ENCODE measurements at regions not wholly inside any gene's neighbourhood (a gene's known extent, or its start where the extent isn't known, plus 50 kb on each side); places are given as distances from the start of the nearest gene placed in this dataset.

DNA sequence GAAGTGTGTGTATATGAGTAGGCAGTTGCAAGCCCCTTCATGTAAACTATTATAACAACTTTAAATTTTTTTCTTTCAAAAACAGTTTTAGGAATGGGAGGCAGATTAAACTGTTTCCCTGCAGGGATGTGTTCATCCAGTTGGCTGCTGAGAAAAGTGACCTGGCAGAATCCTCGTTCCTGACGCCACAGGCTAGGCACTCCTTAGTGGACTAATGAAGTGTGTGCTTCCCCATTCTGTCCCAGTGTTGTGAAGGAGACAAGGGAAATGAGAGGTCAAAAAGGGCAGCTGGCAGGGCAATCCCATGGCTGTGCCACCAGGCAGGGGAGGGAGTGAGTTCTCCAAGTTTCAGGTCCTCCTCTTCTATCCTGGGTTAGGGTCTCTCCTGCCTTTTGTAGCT, 59.8 kb downstream of the FOXD1 start:
- Histone ChIP-seq H3K27me3 (replicated peaks in 1 of 2; ENCODE audit: control insufficient read depth in 2 of 2, extremely low read depth in 1 of 2, insufficient read depth in 2 of 2, low read length in 1 of 2) (peaks cover 0 to 6% of the 10 kb centered on the region in 2 experiments), H3K27ac (ENCODE audit: low read length) (no peak overlapping the region), H3K4me1 (ENCODE audit: control insufficient read depth in 1 of 2, extremely low read depth in 1 of 2, insufficient read depth in 2 of 2, low read length in 2 of 2) (peaks cover 17 to 25% of the 10 kb centered on the region in 2 experiments), H3K36me3 (ENCODE audit: control insufficient read depth in 2 of 2, extremely low read depth in 1 of 2, insufficient read depth in 1 of 2, low read length in 1 of 2) (no peaks in the 10 kb centered on the region), H3K9me3 (peaks cover 12% of the 10 kb centered on the region), H3K4me3 (ENCODE audit: control insufficient read depth in 1 of 2, extremely low read depth in 1 of 2, low read length in 1 of 2) (no peak overlapping the region)
- ATAC-seq (replicated peaks in 1 of 4) (no peak), DNase-seq (no peak)
- Mint-ChIP-seq H3K4me3 (no peak overlapping the region), H3K4me1 (peaks cover 28 to 35% (median 30%) of the 10 kb centered on the region in 3 donors), H3K36me3 (peaks cover 3% of the 10 kb centered on the region), H3K9me3 (peaks cover 3 to 16% (median 4%) of the 10 kb centered on the region in 3 donors), H3K27ac (no peak overlapping the region), H3K27me3 (peaks cover 10 to 11% of the 10 kb centered on the region in 2 donors)
- CTCF ChIA-PET, result no interaction called here
- WGBS (ENCODE audit: insufficient coverage), result 100% methylated on average over 2 of the region's 2 CpGs
- POLR2A ChIA-PET, result no interaction called here

DNA sequence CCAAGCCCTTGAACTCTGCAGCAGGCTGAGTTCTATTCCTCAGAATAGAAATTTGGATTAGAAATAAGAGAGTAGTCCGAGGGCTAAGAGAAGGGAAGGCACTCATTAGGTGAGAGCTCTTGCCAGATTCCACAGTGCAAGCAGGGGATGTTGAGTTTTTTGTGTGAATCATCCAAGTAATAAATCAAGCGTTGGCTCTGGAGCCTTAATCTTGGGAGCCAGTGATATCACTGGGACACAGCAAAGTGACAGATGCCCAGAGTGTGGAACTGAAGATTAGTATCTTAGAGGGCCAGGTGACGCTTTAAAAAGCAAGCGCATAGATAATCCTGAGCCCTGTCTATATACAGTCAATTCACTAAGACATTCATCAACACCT, 60.3 kb downstream of the FOXD1 start:
- Histone ChIP-seq H3K9me3 (peaks cover 12% of the 10 kb centered on the region), H3K27ac (ENCODE audit: low read length) (no peak overlapping the region), H3K27me3 (replicated peaks in 1 of 2; ENCODE audit: control insufficient read depth in 2 of 2, extremely low read depth in 1 of 2, insufficient read depth in 2 of 2, low read length in 1 of 2) (peaks cover 2 to 10% of the 10 kb centered on the region in 2 experiments), H3K4me1 (ENCODE audit: control insufficient read depth in 1 of 2, extremely low read depth in 1 of 2, insufficient read depth in 2 of 2, low read length in 2 of 2) (peaks cover 17 to 25% of the 10 kb centered on the region in 2 experiments), H3K36me3 (ENCODE audit: control insufficient read depth in 2 of 2, extremely low read depth in 1 of 2, insufficient read depth in 1 of 2, low read length in 1 of 2) (no peaks in the 10 kb centered on the region), H3K4me3 (ENCODE audit: control insufficient read depth in 1 of 2, extremely low read depth in 1 of 2, low read length in 1 of 2) (no peak overlapping the region)
- peaks cover 13 to 16% of the 10 kb centered on the region in 2 donors for H3K27me3 Mint-ChIP-seq
- 67% methylated on average over 1 of the region's 4 CpGs for WGBS (ENCODE audit: insufficient coverage)
- H3K4me1 Mint-ChIP-seq, result peaks cover 28 to 35% (median 30%) of the 10 kb centered on the region in 3 donors
- ChIA-PET POLR2A (no interaction called here), CTCF (interaction anchor here in 1 of 2 donors (1.4 kb wide), 1 partner anchor 66 kb away, joined by 4 read pairs; no protein-coding TSS in a partner anchor)
- H3K27ac Mint-ChIP-seq, result no peak overlapping the region
- peaks cover 3% of the 10 kb centered on the region for H3K36me3 Mint-ChIP-seq
- H3K4me3 Mint-ChIP-seq, result peak overlapping the region in 2 of 3 donors; percentile 7 to 69
- peaks cover 3 to 17% (median 4%) of the 10 kb centered on the region in 3 donors for H3K9me3 Mint-ChIP-seq
- DNase-seq (no peak), ATAC-seq (replicated peaks in 1 of 4) (no peak)

DNA sequence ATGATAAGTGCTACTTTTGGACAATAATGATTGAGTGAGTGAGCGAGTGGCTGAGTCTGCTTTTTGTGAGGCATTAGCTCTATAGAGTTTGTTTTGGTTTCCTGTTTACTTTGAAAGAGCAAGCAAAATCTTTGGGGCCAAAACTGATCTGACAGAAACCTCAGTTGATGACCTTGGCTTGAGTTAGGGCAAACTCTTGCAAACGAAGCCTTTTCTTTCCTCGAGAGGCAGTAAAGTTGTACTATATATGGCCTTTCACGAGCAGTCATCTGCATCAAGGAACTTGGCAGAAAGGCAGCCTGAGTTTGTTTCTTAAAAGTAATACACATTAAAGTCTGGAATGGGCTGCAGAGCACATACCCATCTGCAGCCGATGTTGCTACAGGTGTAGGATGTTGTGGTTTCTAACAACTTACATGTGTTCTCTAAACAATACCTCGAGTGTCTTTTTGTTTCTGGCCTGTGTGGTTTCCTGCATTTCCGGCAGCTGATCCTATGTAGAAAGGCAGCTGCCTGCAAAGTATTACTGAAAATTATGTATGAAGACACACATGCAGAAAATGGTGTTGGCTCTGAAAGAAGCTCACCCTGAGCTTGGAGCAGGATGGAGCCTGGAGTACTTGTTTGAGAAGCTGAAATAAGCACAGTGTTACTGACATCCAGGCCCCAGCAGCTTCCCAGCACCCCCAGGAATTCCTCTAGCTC, 60.8 kb downstream of the FOXD1 start:
- WGBS (ENCODE audit: insufficient coverage), result 0% methylated on average over 1 of the region's 7 CpGs
- H3K27ac ChIP-seq (ENCODE audit: low read length), result no peak overlapping the region
- DNase-seq (peak in 33 of 35 experiments; percentile 36 to 83 (median 62)), ATAC-seq (replicated peaks in 1 of 4) (peak; percentile 93 to 97 (median 96))
- Mint-ChIP-seq H3K4me1 (peaks cover 28 to 37% (median 30%) of the 10 kb centered on the region in 3 donors), H3K27me3 (peaks cover 19 to 20% of the 10 kb centered on the region in 2 donors), H3K9me3 (peaks cover 3 to 17% (median 4%) of the 10 kb centered on the region in 3 donors), H3K27ac (peak overlapping the region; percentile 2 to 55), H3K4me3 (peak overlapping the region; percentile 26 to 69 (median 32)), H3K36me3 (peaks cover 3% of the 10 kb centered on the region)
- no peak overlapping the region for H3K4me3 ChIP-seq (ENCODE audit: control insufficient read depth in 1 of 2, extremely low read depth in 1 of 2, low read length in 1 of 2)
- H3K4me1 ChIP-seq (ENCODE audit: control insufficient read depth in 1 of 2, extremely low read depth in 1 of 2, insufficient read depth in 2 of 2, low read length in 2 of 2), result peaks cover 17 to 25% of the 10 kb centered on the region in 2 experiments
- CTCF ChIA-PET, result interaction anchor here (0.6 to 1.4 kb wide), 3 partner anchors 11 to 171 kb away, joined by 3 to 4 read pairs (median 4); no protein-coding TSS in a partner anchor
- no peaks in the 10 kb centered on the region for H3K36me3 ChIP-seq (ENCODE audit: control insufficient read depth in 2 of 2, extremely low read depth in 1 of 2, insufficient read depth in 1 of 2, low read length in 1 of 2)
- H3K9me3 ChIP-seq, result peaks cover 12% of the 10 kb centered on the region
- H3K27me3 ChIP-seq (replicated peaks in 1 of 2; ENCODE audit: control insufficient read depth in 2 of 2, extremely low read depth in 1 of 2, insufficient read depth in 2 of 2, low read length in 1 of 2), result peaks cover 8 to 15% of the 10 kb centered on the region in 2 experiments
- POLR2A ChIA-PET, result interaction anchor here in 1 of 2 donors (0.7 kb wide), 1 partner anchor 20 kb away, joined by 3 read pairs; no protein-coding TSS in a partner anchor

DNA sequence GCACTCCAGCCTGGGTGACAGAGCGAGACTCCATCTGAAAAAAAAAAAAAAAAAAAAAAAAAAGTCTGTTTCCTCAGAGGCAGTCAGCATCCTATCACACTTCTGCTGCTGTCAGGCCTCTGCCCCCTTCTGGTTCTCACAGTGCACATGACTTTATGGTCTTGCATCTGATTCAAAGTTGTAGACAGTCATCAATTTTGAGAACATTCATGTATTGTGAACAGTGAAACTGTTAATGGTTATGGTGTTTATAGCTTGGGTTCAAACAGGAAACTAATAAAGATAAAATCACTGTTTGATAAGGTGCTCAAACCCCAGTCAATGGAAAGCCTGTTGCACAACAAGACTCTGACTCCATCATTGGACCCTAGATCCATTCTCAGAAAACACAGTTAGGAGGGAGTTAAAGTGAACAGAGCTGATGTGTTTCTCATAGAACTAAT, 61.4 kb downstream of the FOXD1 start:
- H3K9me3 Mint-ChIP-seq, result peaks cover 3 to 17% (median 4%) of the 10 kb centered on the region in 3 donors
- H3K4me1 ChIP-seq (ENCODE audit: control insufficient read depth in 1 of 2, extremely low read depth in 1 of 2, insufficient read depth in 2 of 2, low read length in 2 of 2), result peaks cover 17 to 31% of the 10 kb centered on the region in 2 experiments
- peaks cover 3% of the 10 kb centered on the region for H3K36me3 Mint-ChIP-seq
- H3K9me3 ChIP-seq, result peaks cover 12% of the 10 kb centered on the region
- H3K36me3 ChIP-seq (ENCODE audit: control insufficient read depth in 2 of 2, extremely low read depth in 1 of 2, insufficient read depth in 1 of 2, low read length in 1 of 2), result no peaks in the 10 kb centered on the region
- H3K4me3 Mint-ChIP-seq, result peak overlapping the region; percentile 17 to 69 (median 26)
- no peak overlapping the region for H3K27ac ChIP-seq (ENCODE audit: low read length)
- H3K27me3 Mint-ChIP-seq, result peaks cover 22 to 24% of the 10 kb centered on the region in 2 donors
- peak in 1 of 4 experiments; percentile 20 for ATAC-seq (replicated peaks in 1 of 4)
- WGBS (ENCODE audit: insufficient coverage), result no CpG with 5 or more reads among the region's 1 CpG
- peaks cover 28 to 37% (median 30%) of the 10 kb centered on the region in 3 donors for H3K4me1 Mint-ChIP-seq
- peak in 1 of 35 experiments; percentile 40 for DNase-seq
- no peak overlapping the region for H3K4me3 ChIP-seq (ENCODE audit: control insufficient read depth in 1 of 2, extremely low read depth in 1 of 2, low read length in 1 of 2)
- H3K27ac Mint-ChIP-seq, result peak overlapping the region in 1 of 2 donors; percentile 55
- ChIA-PET POLR2A (interaction anchor here in 1 of 2 donors (0.7 kb wide), 1 partner anchor 21 kb away, joined by 3 read pairs; no protein-coding TSS in a partner anchor), CTCF (interaction anchor here (0.6 to 1.4 kb wide), 4 partner anchors 10 to 1186 kb away, joined by 3 to 4 read pairs (median 4); no protein-coding TSS in a partner anchor)
- peaks cover 13 to 20% of the 10 kb centered on the region in 2 experiments for H3K27me3 ChIP-seq (replicated peaks in 1 of 2; ENCODE audit: control insufficient read depth in 2 of 2, extremely low read depth in 1 of 2, insufficient read depth in 2 of 2, low read length in 1 of 2)

DNA sequence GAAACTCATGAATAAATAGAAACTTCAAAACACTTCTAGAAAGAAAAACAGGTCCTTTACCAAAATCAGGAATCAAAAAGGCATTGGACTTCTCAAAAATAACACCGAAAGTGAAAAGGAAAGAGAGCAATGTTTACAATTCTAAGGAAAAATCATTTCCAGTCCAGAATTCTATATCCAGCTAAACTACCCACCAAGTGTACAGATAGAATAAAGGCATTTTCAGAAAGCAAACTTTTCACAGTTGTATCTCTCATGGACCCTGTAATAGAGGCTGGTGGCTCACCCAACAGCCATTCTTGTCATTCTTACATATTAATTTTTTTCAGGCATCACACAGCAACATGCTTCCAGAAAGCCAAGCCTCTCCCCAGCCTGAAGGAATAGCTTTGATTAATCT, 63.7 kb downstream of the FOXD1 start:
- CTCF ChIA-PET, result interaction anchor here in 1 of 2 donors (0.6 kb wide), 1 partner anchor 137 kb away, joined by 4 read pairs; no protein-coding TSS in a partner anchor
- Histone ChIP-seq H3K36me3 (ENCODE audit: control insufficient read depth in 2 of 2, extremely low read depth in 1 of 2, insufficient read depth in 1 of 2, low read length in 1 of 2) (no peaks in the 10 kb centered on the region), H3K27ac (ENCODE audit: low read length) (no peak overlapping the region), H3K4me3 (ENCODE audit: control insufficient read depth in 1 of 2, extremely low read depth in 1 of 2, low read length in 1 of 2) (no peak overlapping the region), H3K9me3 (peaks cover 12% of the 10 kb centered on the region), H3K4me1 (ENCODE audit: control insufficient read depth in 1 of 2, extremely low read depth in 1 of 2, insufficient read depth in 2 of 2, low read length in 2 of 2) (peaks cover 17 to 54% of the 10 kb centered on the region in 2 experiments), H3K27me3 (replicated peaks in 1 of 2; ENCODE audit: control insufficient read depth in 2 of 2, extremely low read depth in 1 of 2, insufficient read depth in 2 of 2, low read length in 1 of 2) (peaks cover 28 to 37% of the 10 kb centered on the region in 2 experiments)
- Mint-ChIP-seq H3K27me3 (peaks cover 38 to 41% of the 10 kb centered on the region in 2 donors), H3K27ac (no peak overlapping the region), H3K36me3 (peaks cover 3% of the 10 kb centered on the region), H3K4me1 (peaks cover 45 to 53% (median 46%) of the 10 kb centered on the region in 3 donors), H3K9me3 (peaks cover 3 to 17% (median 4%) of the 10 kb centered on the region in 3 donors), H3K4me3 (no peak overlapping the region)
- no CpG with 5 or more reads among the region's 1 CpG for WGBS (ENCODE audit: insufficient coverage)
- POLR2A ChIA-PET, result no interaction called here
- DNase-seq, result no peak
- ATAC-seq (replicated peaks in 1 of 4), result no peak

DNA sequence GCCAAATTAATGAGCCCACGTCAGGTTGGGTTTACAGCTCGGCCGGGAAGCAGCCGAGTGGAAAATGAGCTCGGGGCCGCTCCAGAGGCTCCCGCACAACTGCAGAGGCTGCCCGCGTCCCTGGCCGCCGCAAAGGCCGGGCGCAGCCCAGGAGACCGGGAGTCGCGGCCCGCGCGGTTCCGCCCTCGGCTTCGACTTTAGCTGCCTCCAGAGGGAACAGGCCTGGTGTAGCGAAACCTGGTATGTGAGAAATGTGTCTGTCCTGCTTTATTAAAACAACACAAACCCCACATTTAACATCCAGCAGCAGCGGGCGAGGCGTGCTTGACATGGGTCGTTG, 66.2 kb downstream of the FOXD1 start:
- H3K36me3 Mint-ChIP-seq, result peaks cover 3% of the 10 kb centered on the region
- peak overlapping the region in 1 of 2 donors; percentile 36 for H3K4me3 ChIP-seq (ENCODE audit: control insufficient read depth in 1 of 2, extremely low read depth in 1 of 2, low read length in 1 of 2)
- H3K9me3 ChIP-seq, result peaks cover 12% of the 10 kb centered on the region
- H3K27ac ChIP-seq (ENCODE audit: low read length), result no peak overlapping the region
- no peak for ATAC-seq (replicated peaks in 1 of 4)
- ChIA-PET CTCF (no interaction called here), POLR2A (no interaction called here)
- H3K36me3 ChIP-seq (ENCODE audit: control insufficient read depth in 2 of 2, extremely low read depth in 1 of 2, insufficient read depth in 1 of 2, low read length in 1 of 2), result no peaks in the 10 kb centered on the region
- no peak for DNase-seq
- H3K4me1 ChIP-seq (ENCODE audit: control insufficient read depth in 1 of 2, extremely low read depth in 1 of 2, insufficient read depth in 2 of 2, low read length in 2 of 2), result peaks cover 7 to 39% of the 10 kb centered on the region in 2 experiments
- WGBS (ENCODE audit: insufficient coverage), result 16% methylated on average over 14 of the region's 27 CpGs
- H3K9me3 Mint-ChIP-seq, result peaks cover 3 to 17% (median 4%) of the 10 kb centered on the region in 3 donors
- peaks cover 32 to 40% (median 33%) of the 10 kb centered on the region in 3 donors for H3K4me1 Mint-ChIP-seq
- H3K27me3 Mint-ChIP-seq, result peaks cover 58 to 61% of the 10 kb centered on the region in 2 donors
- no peak overlapping the region for H3K4me3 Mint-ChIP-seq
- H3K27me3 ChIP-seq (replicated peaks in 1 of 2; ENCODE audit: control insufficient read depth in 2 of 2, extremely low read depth in 1 of 2, insufficient read depth in 2 of 2, low read length in 1 of 2), result peaks cover 42 to 47% of the 10 kb centered on the region in 2 experiments
- no peak overlapping the region for H3K27ac Mint-ChIP-seq
